OCI-LY7 (cell line): ENCODE measurements at regions not wholly inside any gene's neighbourhood (a gene's known extent, or its start where the extent isn't known, plus 50 kb on each side); places are given as distances from the start of the nearest gene placed in this dataset.

Experiments used
- CTCF ChIP-seq: fragments of 200-600 bp; sonication (generic); conservative IDR thresholded peaks from 2 replicates; pipeline ENCODE4 v1.5.1; 2014; ENCODE audit warnings: mild to moderate bottlenecking, antibody characterized with exemption, low read length, moderate library complexity, mixed read lengths
- EZH2phosphoT487 ChIP-seq: fragments of 200-600 bp; sonication (generic); IDR thresholded peaks from 2 replicates; pipeline ENCODE4 v1.6.1; 2018; ENCODE audit warnings: low read depth, borderline replicate concordance, mild to moderate bottlenecking, mixed run types, antibody characterized with exemption, low read length, moderate library complexity, mixed read lengths

- TF ChIP-seq CTCF: no peak
- TF ChIP-seq EZH2phosphoT487: no peak
Measured at GRCh38 chr18:4751523-4751922, 296.4 kb upstream of the DLGAP1 start.
